Astrocyte (in vitro differentiated cells and primary cell): ENCODE measurements at regions not wholly inside any gene's neighbourhood (a gene's known extent, or its start where the extent isn't known, plus 50 kb on each side); places are given as distances from the start of the nearest gene placed in this dataset.

Experiments used
- EZH2 ChIP-seq: IDR thresholded peaks from 2 replicates; pipeline ENCODE4 v1.6.1; 2012; ENCODE audit warnings: mild to moderate bottlenecking, low read length, inconsistent platforms; ENCODE audit not compliant: insufficient read depth
- TF ChIP-seq, protein P1 (sequence below): IDR thresholded peaks from 2 replicates; pipeline ENCODE4 v1.5.1; 2011; ENCODE audit warnings: low read depth, mild to moderate bottlenecking, inconsistent platforms, low read length, moderate library complexity; ENCODE audit not compliant: insufficient read depth

DNA sequence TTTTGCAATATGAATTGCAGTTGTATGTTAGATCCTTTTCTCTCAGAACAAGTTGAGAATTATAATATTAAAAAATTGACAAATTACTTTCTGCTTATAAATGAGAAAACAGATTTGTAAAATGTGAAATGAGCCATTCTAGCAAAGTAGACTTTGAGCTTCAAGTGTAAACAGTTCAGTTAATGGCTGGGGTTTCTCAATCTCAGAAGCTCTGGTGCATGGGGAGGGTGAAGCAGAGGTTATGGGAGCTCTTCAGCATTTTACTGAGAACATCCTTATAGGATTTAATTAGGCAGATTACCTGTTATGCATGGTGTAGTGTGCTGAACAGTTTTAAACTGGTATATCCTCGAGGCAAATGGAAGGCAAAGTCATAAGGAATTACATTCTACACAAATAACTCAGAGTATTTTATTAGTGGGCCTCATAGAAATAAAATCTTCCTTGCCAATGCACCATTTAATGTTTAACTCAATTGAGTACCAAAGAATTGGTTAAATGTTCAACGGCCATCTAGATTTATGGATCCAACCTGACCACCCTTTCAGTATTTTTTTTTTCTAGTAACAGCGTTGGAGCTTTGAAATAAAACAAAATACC, 1143.6 kb upstream of the ADGRL2 start:
- TF ChIP-seq, protein P1, sequence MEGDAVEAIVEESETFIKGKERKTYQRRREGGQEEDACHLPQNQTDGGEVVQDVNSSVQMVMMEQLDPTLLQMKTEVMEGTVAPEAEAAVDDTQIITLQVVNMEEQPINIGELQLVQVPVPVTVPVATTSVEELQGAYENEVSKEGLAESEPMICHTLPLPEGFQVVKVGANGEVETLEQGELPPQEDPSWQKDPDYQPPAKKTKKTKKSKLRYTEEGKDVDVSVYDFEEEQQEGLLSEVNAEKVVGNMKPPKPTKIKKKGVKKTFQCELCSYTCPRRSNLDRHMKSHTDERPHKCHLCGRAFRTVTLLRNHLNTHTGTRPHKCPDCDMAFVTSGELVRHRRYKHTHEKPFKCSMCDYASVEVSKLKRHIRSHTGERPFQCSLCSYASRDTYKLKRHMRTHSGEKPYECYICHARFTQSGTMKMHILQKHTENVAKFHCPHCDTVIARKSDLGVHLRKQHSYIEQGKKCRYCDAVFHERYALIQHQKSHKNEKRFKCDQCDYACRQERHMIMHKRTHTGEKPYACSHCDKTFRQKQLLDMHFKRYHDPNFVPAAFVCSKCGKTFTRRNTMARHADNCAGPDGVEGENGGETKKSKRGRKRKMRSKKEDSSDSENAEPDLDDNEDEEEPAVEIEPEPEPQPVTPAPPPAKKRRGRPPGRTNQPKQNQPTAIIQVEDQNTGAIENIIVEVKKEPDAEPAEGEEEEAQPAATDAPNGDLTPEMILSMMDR = no peak
- TF ChIP-seq EZH2 = no peak
